HUES6 (cell line): ENCODE measurements at regions not wholly inside any gene's neighbourhood (a gene's known extent, or its start where the extent isn't known, plus 50 kb on each side); places are given as distances from the start of the nearest gene placed in this dataset.
"Not testable (repeated sequence)": the region's sequence is repeated elsewhere in the genome, so short reads cannot be mapped to it uniquely, and the experiment has no call there.

ENCODE experiments used
- H3K27ac ChIP-seq: 2 replicates; pipeline ENCODE4 v1.7.0; 2013; ENCODE audit warnings: low read depth, mild to moderate bottlenecking, low read length, inconsistent platforms
- H3K27me3 ChIP-seq: 2 replicates; pipeline ENCODE4 v1.6.1; 2013; ENCODE audit warnings: low read length; ENCODE audit not compliant: control insufficient read depth, insufficient read depth
- H3K36me3 ChIP-seq: 2 replicates; pipeline ENCODE4 v1.6.1; 2013; ENCODE audit warnings: low read length; ENCODE audit not compliant: control insufficient read depth, insufficient read depth
- H3K4me1 ChIP-seq: 2 replicates; pipeline ENCODE4 v1.6.1; 2013; ENCODE audit warnings: low read length; ENCODE audit not compliant: control insufficient read depth, insufficient read depth
- H3K4me3 ChIP-seq: 2 replicates; pipeline ENCODE4 v1.5.1; 2013; ENCODE audit warnings: low read depth, low read length
- H3K9ac ChIP-seq: one replicate; pipeline ENCODE4 v1.6.1; 2013; ENCODE audit warnings: mild to moderate bottlenecking, low read length
- H3K9me3 ChIP-seq: 2 replicates; pipeline ENCODE4 v1.6.1; 2013; ENCODE audit warnings: low read depth, low read length; ENCODE audit not compliant: control insufficient read depth, insufficient read depth

- not testable (repeated sequence) for H3K9ac ChIP-seq, H3K36me3 ChIP-seq, H3K27me3 ChIP-seq, H3K4me3 ChIP-seq, H3K4me1 ChIP-seq, H3K27ac ChIP-seq
- peaks cover 29% of the 10 kb centered on the region for H3K9me3 ChIP-seq
Measured at GRCh38 chrX:23458957-23459356, 124.3 kb downstream of the PTCHD1 start.

- no peak overlapping the region for H3K9ac ChIP-seq
- peaks cover 43% of the 10 kb centered on the region for H3K9me3 ChIP-seq
- no peaks in the 10 kb centered on the region for H3K36me3 ChIP-seq
- no peak overlapping the region for H3K27ac ChIP-seq
- H3K4me3 ChIP-seq, result no peak overlapping the region
- no peaks in the 10 kb centered on the region for H3K27me3 ChIP-seq
- H3K4me1 ChIP-seq, result no peaks in the 10 kb centered on the region
Measured at GRCh38 chrX:23465105-23465791, 130.6 kb downstream of the PTCHD1 start.

- Histone ChIP-seq H3K4me3 (no peak overlapping the region), H3K27me3 (no peaks in the 10 kb centered on the region), H3K9me3 (peaks cover 46% of the 10 kb centered on the region)
Measured at GRCh38 chrX:23465985-23466384, 131.3 kb downstream of the PTCHD1 start.

GRCh38 chrX:23478056-23478455 is 143.4 kb downstream of the PTCHD1 start:
- H3K27ac ChIP-seq, result no peak overlapping the region
- no peak overlapping the region for H3K9ac ChIP-seq
- H3K36me3 ChIP-seq, result no peaks in the 10 kb centered on the region
- H3K9me3 ChIP-seq, result peaks cover 5% of the 10 kb centered on the region; the same call in 1 of the 2 replicates
- no peak overlapping the region for H3K4me3 ChIP-seq
- H3K27me3 ChIP-seq, result no peaks in the 10 kb centered on the region; the same call in 1 of the 2 replicates
- no peaks in the 10 kb centered on the region for H3K4me1 ChIP-seq

More at GRCh38 chrX:23465985-23466384, 131.3 kb downstream of the PTCHD1 start:
- no peak overlapping the region for H3K9ac ChIP-seq
- H3K36me3 ChIP-seq, result no peaks in the 10 kb centered on the region
- H3K4me1 ChIP-seq, result no peaks in the 10 kb centered on the region
- H3K27ac ChIP-seq, result no peak overlapping the region

GRCh38 chrX:23478561-23478960 is 143.9 kb downstream of the PTCHD1 start:
- no peaks in the 10 kb centered on the region; the same call in 1 of the 2 replicates for H3K27me3 ChIP-seq
- H3K9me3 ChIP-seq, result peaks cover 5% of the 10 kb centered on the region; the same call in 1 of the 2 replicates
- H3K4me3 ChIP-seq, result no peak overlapping the region
- no peak overlapping the region for H3K27ac ChIP-seq
- H3K4me1 ChIP-seq, result no peaks in the 10 kb centered on the region
- H3K36me3 ChIP-seq, result no peaks in the 10 kb centered on the region
- no peak overlapping the region for H3K9ac ChIP-seq

DNA sequence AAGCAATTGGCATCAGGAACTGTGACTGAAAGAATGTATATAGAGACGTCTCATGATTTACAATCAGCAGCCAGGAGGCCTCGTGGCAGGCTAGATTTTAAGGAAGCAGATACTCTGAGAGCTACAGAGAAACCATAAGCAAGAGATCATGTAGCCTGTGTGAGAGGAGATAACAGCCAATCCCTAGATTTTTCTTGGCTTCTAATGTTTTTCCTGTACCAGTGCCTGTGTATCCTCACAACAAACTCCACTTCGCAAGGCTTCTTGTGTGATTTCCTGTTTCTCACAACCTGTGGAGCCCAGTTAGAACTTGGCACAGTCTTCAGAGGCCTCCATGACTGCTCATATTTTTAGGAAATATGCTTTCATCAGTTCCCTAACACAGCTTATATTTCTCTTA is 147.9 kb downstream of the PTCHD1 start:
- Histone ChIP-seq H3K36me3 (no peaks in the 10 kb centered on the region), H3K27ac (no peak overlapping the region), H3K4me3 (no peak overlapping the region), H3K27me3 (no peaks in the 10 kb centered on the region; the same call in 1 of the 2 replicates), H3K9ac (no peak overlapping the region), H3K4me1 (no peaks in the 10 kb centered on the region), H3K9me3 (peaks cover 15% of the 10 kb centered on the region; the same call in 1 of the 2 replicates)

DNA sequence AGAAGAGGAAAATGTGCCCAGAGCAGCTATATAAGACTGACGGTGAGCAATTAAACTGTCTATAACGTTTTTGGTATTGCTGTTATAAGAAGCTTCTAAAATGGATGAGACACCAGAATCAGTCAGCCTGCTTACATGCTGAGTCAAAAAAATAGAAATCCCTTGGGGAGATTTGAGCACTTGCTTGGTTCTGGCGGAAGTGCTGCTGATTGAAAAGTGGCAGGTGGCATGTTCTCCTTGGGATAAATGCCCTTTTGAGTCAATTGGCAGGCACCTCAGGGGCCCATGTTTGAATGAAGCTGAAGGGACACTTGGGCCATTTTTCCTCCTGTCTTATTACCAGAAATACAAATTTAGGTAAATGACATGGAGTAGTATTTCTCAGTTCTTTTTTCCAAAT is 148.7 kb downstream of the PTCHD1 start:
- peaks cover 20% of the 10 kb centered on the region; the same call in 1 of the 2 replicates for H3K9me3 ChIP-seq
- H3K4me3 ChIP-seq, result no peak overlapping the region
- no peaks in the 10 kb centered on the region for H3K4me1 ChIP-seq
- no peaks in the 10 kb centered on the region for H3K36me3 ChIP-seq
- no peak overlapping the region for H3K27ac ChIP-seq
- H3K9ac ChIP-seq, result no peak overlapping the region
- no peaks in the 10 kb centered on the region; the same call in 1 of the 2 replicates for H3K27me3 ChIP-seq

DNA sequence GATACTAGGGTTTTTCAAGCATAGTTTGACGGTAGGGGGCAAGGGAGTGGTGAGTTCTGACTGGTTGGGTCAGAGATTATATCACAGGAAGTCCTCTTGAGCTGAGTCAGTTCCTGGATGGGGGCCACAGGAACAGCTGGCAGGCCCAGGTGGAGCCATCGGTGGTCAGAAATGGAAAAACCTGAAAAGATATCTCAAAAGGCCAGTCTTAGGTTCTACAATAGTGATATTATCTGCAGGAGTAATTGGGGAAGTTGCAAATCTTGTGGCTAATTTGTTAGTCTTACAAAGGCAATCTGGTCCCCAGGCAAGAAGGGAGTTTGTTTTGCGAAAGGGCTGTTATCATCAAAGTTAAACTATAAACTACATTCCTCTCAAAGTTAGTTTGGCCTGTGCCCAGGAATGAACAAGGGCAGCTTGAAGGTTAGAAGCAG is 159.3 kb downstream of the PTCHD1 start:
- no peaks in the 10 kb centered on the region for H3K36me3 ChIP-seq
- no peak overlapping the region for H3K9ac ChIP-seq
- H3K9me3 ChIP-seq, result peaks cover 6% of the 10 kb centered on the region; the same call in 1 of the 2 replicates
- H3K27ac ChIP-seq, result no peak overlapping the region
- H3K27me3 ChIP-seq, result no peaks in the 10 kb centered on the region; the same call in 1 of the 2 replicates
- H3K4me3 ChIP-seq, result no peak overlapping the region
- no peaks in the 10 kb centered on the region; the same call in 1 of the 2 replicates for H3K4me1 ChIP-seq

GRCh38 chrX:23494741-23495140 is 160.1 kb downstream of the PTCHD1 start:
- H3K27ac ChIP-seq, result no peak overlapping the region
- no peak overlapping the region for H3K4me3 ChIP-seq
- H3K36me3 ChIP-seq, result no peaks in the 10 kb centered on the region
- H3K9me3 ChIP-seq, result peaks cover 6% of the 10 kb centered on the region; the same call in 1 of the 2 replicates
- no peak overlapping the region for H3K9ac ChIP-seq
- no peaks in the 10 kb centered on the region; the same call in 1 of the 2 replicates for H3K27me3 ChIP-seq
- no peaks in the 10 kb centered on the region; the same call in 1 of the 2 replicates for H3K4me1 ChIP-seq

GRCh38 chrX:23497919-23498318 is 163.3 kb downstream of the PTCHD1 start:
- no peaks in the 10 kb centered on the region for H3K36me3 ChIP-seq
- no peak overlapping the region for H3K27ac ChIP-seq
- H3K9me3 ChIP-seq, result peaks cover 6% of the 10 kb centered on the region; the same call in 1 of the 2 replicates
- H3K9ac ChIP-seq, result no peak overlapping the region
- H3K4me3 ChIP-seq, result no peak overlapping the region
- H3K27me3 ChIP-seq, result no peaks in the 10 kb centered on the region; the same call in 1 of the 2 replicates
- no peaks in the 10 kb centered on the region for H3K4me1 ChIP-seq

- no peak overlapping the region for H3K27ac ChIP-seq
- peaks cover 32% of the 10 kb centered on the region for H3K4me1 ChIP-seq
- H3K9me3 ChIP-seq, result no peaks in the 10 kb centered on the region
- H3K9ac ChIP-seq, result no peak overlapping the region
- H3K27me3 ChIP-seq, result no peaks in the 10 kb centered on the region; the same call in 1 of the 2 replicates
- no peak overlapping the region for H3K4me3 ChIP-seq
- no peaks in the 10 kb centered on the region for H3K36me3 ChIP-seq
Measured at GRCh38 chrX:23501974-23502373, 165.3 kb upstream of the PRDX4 start.
